Right hindlimb (tissue), 1 donor: ENCODE measurements at regions not wholly inside any gene's neighbourhood (a gene's known extent, or its start where the extent isn't known, plus 50 kb on each side); places are given as distances from the start of the nearest gene placed in this dataset.

ENCODE experiments used
- DNase-seq: peaks from one replicate; pipeline ENCODE4 v3.0.0-alpha.2; 2018

GRCh38 chr2:104465981-104466380 is 387.9 kb upstream of the POU3F3 start:
- no peak for DNase-seq

- DNase-seq: no peak
These were observed 385.1 kb upstream of the POU3F3 start for GRCh38 chr2:104468846-104469245.

GRCh38 chr2:104472076-104472475 is 381.8 kb upstream of the POU3F3 start:
- no peak for DNase-seq

- DNase-seq: no peak
These were observed 380.4 kb upstream of the POU3F3 start for GRCh38 chr2:104473546-104473945.

- DNase-seq: no peak
These were observed 379.2 kb upstream of the POU3F3 start for GRCh38 chr2:104474716-104475115.

GRCh38 chr2:104476075-104476474 is 377.8 kb upstream of the POU3F3 start:
- DNase-seq: no peak

- DNase-seq: no peak
These were observed 377.3 kb upstream of the POU3F3 start for GRCh38 chr2:104476563-104476988.

- DNase-seq: no peak
These were observed 372.6 kb upstream of the POU3F3 start for GRCh38 chr2:104481341-104481740.

- no peak for DNase-seq
These were observed 366.5 kb upstream of the POU3F3 start for GRCh38 chr2:104487366-104487765.

- no peak for DNase-seq
These were observed 360.2 kb upstream of the POU3F3 start for GRCh38 chr2:104493698-104494097.

- DNase-seq: no peak
These were observed 352.6 kb upstream of the POU3F3 start for GRCh38 chr2:104501342-104501741.

GRCh38 chr2:104501929-104502328 is 352.0 kb upstream of the POU3F3 start:
- DNase-seq: no peak

- DNase-seq: no peak
These were observed 351.0 kb upstream of the POU3F3 start for GRCh38 chr2:104502901-104503300.

GRCh38 chr2:104504331-104505073 is 349.4 kb upstream of the POU3F3 start:
- no peak for DNase-seq

GRCh38 chr2:104518256-104518655 is 335.7 kb upstream of the POU3F3 start:
- no peak for DNase-seq

GRCh38 chr2:104521247-104521646 is 332.7 kb upstream of the POU3F3 start:
- no peak for DNase-seq

GRCh38 chr2:104523921-104524320 is 330.0 kb upstream of the POU3F3 start:
- DNase-seq: no peak

- DNase-seq: peak; percentile 39
These were observed 325.8 kb upstream of the POU3F3 start for GRCh38 chr2:104528101-104528500.

- no peak for DNase-seq
These were observed 322.8 kb upstream of the POU3F3 start for GRCh38 chr2:104531122-104531521.

- no peak for DNase-seq
These were observed 316.8 kb upstream of the POU3F3 start for GRCh38 chr2:104537116-104537515.

- DNase-seq: no peak
These were observed 315.8 kb upstream of the POU3F3 start for GRCh38 chr2:104538077-104538476.

- no peak for DNase-seq
These were observed 314.3 kb upstream of the POU3F3 start for GRCh38 chr2:104539649-104540048.

GRCh38 chr2:104545055-104545454 is 308.9 kb upstream of the POU3F3 start:
- no peak for DNase-seq

- DNase-seq: no peak
These were observed 307.4 kb upstream of the POU3F3 start for GRCh38 chr2:104546537-104546936.

GRCh38 chr2:104547221-104547620 is 306.7 kb upstream of the POU3F3 start:
- no peak for DNase-seq
